Peyer's patch (tissue), 4 donors: ENCODE measurements at regions not wholly inside any gene's neighbourhood (a gene's known extent, or its start where the extent isn't known, plus 50 kb on each side); places are given as distances from the start of the nearest gene placed in this dataset.

Experiments
- DNase-seq, 3 donors: peaks; one replicate each; pipeline ENCODE4 v3.0.0-alpha.2; 2017 to 2019
- H3K27ac ChIP-seq, 4 donors: fragments of 200-600 bp; sonication (generic); one replicate each; pipeline ENCODE4 v1.5.1; 2016 to 2019
- H3K27me3 ChIP-seq, 2 donors: fragments of 200-600 bp; sonication (generic); one replicate each; pipeline ENCODE4 v1.5.1; 2019
- H3K36me3 ChIP-seq, 3 donors: fragments of 200-600 bp; sonication (generic); one replicate each; pipeline ENCODE4 v1.5.1; 2016 to 2019
- H3K4me1 ChIP-seq, 4 donors: fragments of 200-600 bp; sonication (generic); one replicate each; pipeline ENCODE4 v1.5.1; 2016 to 2019
- H3K4me3 ChIP-seq, 4 donors: fragments of 200-600 bp; sonication (generic); 1 replicate in 3 of 4; 2 replicates in 1 of 4; pipeline ENCODE4 v1.5.1; 2016 to 2019; ENCODE audit warnings: mild to moderate bottlenecking in 1 of 4
- H3K9me3 ChIP-seq, 4 donors: fragments of 200-600 bp; sonication (generic); one replicate each; pipeline ENCODE4 v1.5.1; 2016 to 2019; ENCODE audit warnings: mild to moderate bottlenecking in 1 of 4
- CTCF ChIP-seq, 6 experiments: fragments of 450-650 bp in 4 of 6; fragments of 200-600 bp in 2 of 6; sonication (generic) in 1 of 6; IDR thresholded peaks; one replicate each; pipeline ENCODE4 v1.5.1; 2017 to 2019; ENCODE audit warnings: antibody characterized with exemption in 6 of 6, mild to moderate bottlenecking in 3 of 6, moderate library complexity in 1 of 6
- POLR2A ChIP-seq, 2 donors: fragments of 450-650 bp; IDR thresholded peaks; one replicate each; pipeline ENCODE4 v1.5.1; 2017; ENCODE audit warnings: antibody characterized with exemption in 2 of 2, mild to moderate bottlenecking in 2 of 2, moderate library complexity in 2 of 2

DNA sequence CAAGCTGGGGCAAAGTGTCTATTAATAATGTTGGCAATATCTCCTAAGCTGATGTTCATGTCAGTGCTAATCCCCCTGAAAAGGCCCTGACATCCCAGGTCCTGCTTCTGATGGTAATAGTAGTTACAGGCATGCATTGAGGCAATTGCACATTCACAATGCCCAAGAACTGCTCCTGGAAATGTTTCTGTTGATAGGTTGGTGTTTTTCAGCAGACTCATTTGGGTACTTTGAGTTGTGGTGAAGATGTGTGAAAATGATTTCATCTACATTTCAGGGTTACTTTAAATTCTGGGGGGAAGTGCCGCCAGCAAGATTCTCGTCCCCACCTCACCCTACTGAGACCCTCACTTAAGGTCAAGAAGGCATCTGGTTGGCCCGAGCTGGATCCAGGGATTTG, 92.9 kb downstream of the BBS10 start:
- H3K27me3 ChIP-seq, result no peaks in the 10 kb centered on the region
- TF ChIP-seq POLR2A (IDR thresholded peaks at IDR 0.05) (no peak), CTCF (IDR thresholded peaks at IDR 0.05) (no peak)
- H3K4me3 ChIP-seq, result no peak overlapping the region
- no peaks in the 10 kb centered on the region for H3K4me1 ChIP-seq
- no peak for DNase-seq
- no peak overlapping the region for H3K27ac ChIP-seq
- no peaks in the 10 kb centered on the region for H3K36me3 ChIP-seq
- H3K9me3 ChIP-seq, result no peaks in the 10 kb centered on the region

GRCh38 chr12:76252031-76252430, 96.2 kb downstream of the BBS10 start:
- Histone ChIP-seq H3K9me3 (no peaks in the 10 kb centered on the region), H3K36me3 (no peaks in the 10 kb centered on the region), H3K4me1 (no peaks in the 10 kb centered on the region), H3K27me3 (no peaks in the 10 kb centered on the region), H3K27ac (no peak overlapping the region), H3K4me3 (no peak overlapping the region)
- TF ChIP-seq POLR2A (IDR thresholded peaks at IDR 0.05) (no peak), CTCF (IDR thresholded peaks at IDR 0.05) (no peak)
- DNase-seq, result no peak

GRCh38 chr12:76250256-76250655, 98.0 kb downstream of the BBS10 start:
- no peak overlapping the region for H3K4me3 ChIP-seq
- H3K27ac ChIP-seq, result no peak overlapping the region
- no peaks in the 10 kb centered on the region for H3K9me3 ChIP-seq
- no peaks in the 10 kb centered on the region for H3K27me3 ChIP-seq
- H3K36me3 ChIP-seq, result no peaks in the 10 kb centered on the region
- H3K4me1 ChIP-seq, result no peaks in the 10 kb centered on the region
- TF ChIP-seq POLR2A (IDR thresholded peaks at IDR 0.05), result no peak
- TF ChIP-seq CTCF (IDR thresholded peaks at IDR 0.05), result no peak
- no peak for DNase-seq

- Histone ChIP-seq H3K36me3 (no peaks in the 10 kb centered on the region), H3K27me3 (no peaks in the 10 kb centered on the region), H3K4me1 (no peaks in the 10 kb centered on the region), H3K27ac (no peak overlapping the region), H3K4me3 (no peak overlapping the region), H3K9me3 (no peaks in the 10 kb centered on the region)
- TF ChIP-seq CTCF (IDR thresholded peaks at IDR 0.05), result no peak
- TF ChIP-seq POLR2A (IDR thresholded peaks at IDR 0.05), result no peak
- no peak for DNase-seq
Observed at GRCh38 chr12:76249501-76249900, 98.7 kb downstream of the BBS10 start.

- TF ChIP-seq POLR2A (IDR thresholded peaks at IDR 0.05), result no peak
- TF ChIP-seq CTCF (IDR thresholded peaks at IDR 0.05), result no peak
- no peak for DNase-seq
- no peaks in the 10 kb centered on the region for H3K27me3 ChIP-seq
- H3K4me3 ChIP-seq, result no peak overlapping the region
- no peaks in the 10 kb centered on the region for H3K4me1 ChIP-seq
- no peaks in the 10 kb centered on the region for H3K9me3 ChIP-seq
- no peaks in the 10 kb centered on the region for H3K36me3 ChIP-seq
- H3K27ac ChIP-seq, result no peak overlapping the region
Observed at GRCh38 chr12:76247992-76248391, 100.2 kb downstream of the BBS10 start.

GRCh38 chr12:76247026-76247646, 101.1 kb downstream of the BBS10 start:
- no peak overlapping the region for H3K27ac ChIP-seq
- no peaks in the 10 kb centered on the region for H3K4me1 ChIP-seq
- H3K36me3 ChIP-seq, result no peaks in the 10 kb centered on the region
- no peak overlapping the region for H3K4me3 ChIP-seq
- no peaks in the 10 kb centered on the region for H3K27me3 ChIP-seq
- H3K9me3 ChIP-seq, result no peaks in the 10 kb centered on the region
- TF ChIP-seq POLR2A (IDR thresholded peaks at IDR 0.05) (no peak), CTCF (IDR thresholded peaks at IDR 0.05) (no peak)
- no peak for DNase-seq
